ENCODE measurements at regions not wholly inside any gene's neighbourhood (a gene's known extent, or its start where the extent isn't known, plus 50 kb on each side); places are given as distances from the start of the nearest gene placed in this dataset.

DNA sequence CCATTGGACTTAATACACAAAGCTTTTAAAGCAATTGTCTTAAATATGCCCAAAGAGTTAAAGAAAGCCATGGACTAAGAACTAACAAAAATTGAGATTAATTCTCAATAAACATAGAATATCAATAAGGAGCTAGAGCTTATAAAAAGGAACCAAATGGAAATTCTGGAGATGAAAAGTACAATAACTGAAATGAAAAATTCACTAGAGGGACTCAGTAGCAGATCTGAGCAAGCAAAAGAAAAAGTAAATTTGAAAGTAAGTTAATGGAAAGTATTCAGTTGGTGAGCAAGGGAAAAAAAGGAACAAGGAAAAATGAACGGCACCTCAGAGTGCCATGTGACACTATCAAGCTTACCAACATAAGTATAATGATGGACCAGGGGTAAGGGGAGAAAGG is 209.8 kb downstream of the FZD1 start:
- TF ChIP-seq CTCF (IDR thresholded peaks at IDR 0.05; ENCODE audit: insufficient read depth, low read length, poor library complexity, severe bottlenecking) = no peak
- TF ChIP-seq EZH2phosphoT487 (conservative IDR thresholded peaks at IDR 0.05; ENCODE audit: low read length) = no peak

Data from SU-DHL-6 (cell line).